HEK293T (cell line): ENCODE measurements at regions not wholly inside any gene's neighbourhood (a gene's known extent, or its start where the extent isn't known, plus 50 kb on each side); places are given as distances from the start of the nearest gene placed in this dataset.
"Not testable (repeated sequence)": the region's sequence is repeated elsewhere in the genome, so short reads cannot be mapped to it uniquely, and the experiment has no call there.

Experiments used
- CTCF ChIA-PET: fragments of 350-600 bp; formaldehyde crosslinking; extraction: SDS; loops from one replicate; lab custom pipeline; 2021; ENCODE audit warnings: antibody characterized with exemption, inconsistent platforms; lab: Yijun Ruan, JAX
- POLR2A ChIA-PET: fragments of 350-600 bp; formaldehyde crosslinking; extraction: SDS; loops from one replicate; lab custom pipeline; 2020; ENCODE audit warnings: antibody characterized with exemption, inconsistent platforms; lab: Yijun Ruan, JAX
- DNase-seq: peaks from one replicate; pipeline ENCODE4 v3.0.0; 2012; ENCODE audit warnings: mixed read lengths; ENCODE audit errors: extremely low spot score
- ARNT ChIP-seq: fragments of 450-650 bp; IDR thresholded peaks from 2 replicates; pipeline ENCODE4 v1.6.1; 2017; ENCODE audit warnings: mild to moderate bottlenecking
- BHLHE40 ChIP-seq: fragments of 450-650 bp; IDR thresholded peaks from 2 replicates; pipeline ENCODE4 v1.6.1; 2016; ENCODE audit warnings: mild to moderate bottlenecking, moderate library complexity, borderline replicate concordance
- CTBP1 ChIP-seq: fragments of 450-650 bp; IDR thresholded peaks from 2 replicates; pipeline ENCODE4 v1.6.1; 2016; ENCODE audit warnings: borderline replicate concordance
- ELF4 ChIP-seq: fragments of 450-650 bp; IDR thresholded peaks from 2 replicates; pipeline ENCODE4 v1.6.1; 2017; ENCODE audit warnings: antibody characterized with exemption
- FOXA1 ChIP-seq: fragments of 450-650 bp; IDR thresholded peaks from 2 replicates; pipeline ENCODE4 v1.6.1; 2016; ENCODE audit warnings: mild to moderate bottlenecking
- FOXK2 ChIP-seq: fragments of 450-650 bp; IDR thresholded peaks from 2 replicates; pipeline ENCODE4 v1.6.1; 2016; ENCODE audit warnings: mild to moderate bottlenecking
- FOXM1 ChIP-seq: fragments of 450-650 bp; IDR thresholded peaks from 2 replicates; pipeline ENCODE4 v1.6.1; 2017; ENCODE audit warnings: mild to moderate bottlenecking, borderline replicate concordance
- HDGF ChIP-seq: fragments of 450-650 bp; IDR thresholded peaks from 2 replicates; pipeline ENCODE4 v1.6.1; 2017; ENCODE audit warnings: antibody characterized with exemption, borderline replicate concordance
- L3MBTL2 ChIP-seq: fragments of 450-650 bp; conservative IDR thresholded peaks from 2 replicates; pipeline ENCODE4 v1.6.1; 2016; ENCODE audit warnings: mild to moderate bottlenecking
- LEF1 ChIP-seq: fragments of 450-650 bp; IDR thresholded peaks from 2 replicates; pipeline ENCODE4 v1.6.1; 2017; ENCODE audit warnings: mild to moderate bottlenecking, borderline replicate concordance
- NFRKB ChIP-seq: fragments of 450-650 bp; IDR thresholded peaks from 2 replicates; pipeline ENCODE4 v1.6.1; 2016; ENCODE audit warnings: mild to moderate bottlenecking, moderate library complexity
- SP1 ChIP-seq: fragments of 450-650 bp; IDR thresholded peaks from 2 replicates; pipeline ENCODE4 v1.6.1; 2017
- SUZ12 ChIP-seq: fragments of 450-650 bp; IDR thresholded peaks from 2 replicates; pipeline ENCODE4 v1.6.1; 2016; ENCODE audit warnings: mild to moderate bottlenecking
- TARDBP ChIP-seq: fragments of 450-650 bp; IDR thresholded peaks from 2 replicates; pipeline ENCODE4 v1.6.1; 2016
- ZNF384 ChIP-seq: fragments of 450-650 bp; IDR thresholded peaks from 2 replicates; pipeline ENCODE4 v1.6.1; 2016
- TF ChIP-seq, protein P1 (sequence below): fragments of 450-650 bp; IDR thresholded peaks from 2 replicates; pipeline ENCODE4 v1.6.1; 2016

DNA sequence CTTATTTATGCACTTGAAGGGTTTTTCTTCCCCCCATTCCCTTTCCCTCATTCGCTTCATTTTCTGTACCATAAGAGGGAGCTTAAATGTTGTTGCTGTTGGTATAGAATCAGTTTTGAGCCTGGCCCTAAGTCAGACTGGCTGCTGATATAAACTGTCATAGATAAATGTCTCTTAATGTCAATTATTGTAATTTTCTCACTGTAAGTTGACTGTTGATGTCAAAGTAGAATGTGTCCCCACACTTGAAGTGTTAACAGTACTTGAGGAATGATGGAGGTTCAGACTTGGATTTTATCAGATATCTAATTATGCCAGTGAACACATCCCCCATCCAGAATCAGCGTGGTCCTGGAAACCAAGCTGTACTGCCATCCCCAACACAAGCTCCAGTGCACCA lies 87.8 kb downstream of the PRR15 start:
- CTCF ChIA-PET: interaction anchor here (0.6 kb wide), 1 partner anchor 103 kb away, joined by 3 read pairs; no protein-coding TSS in a partner anchor
- POLR2A ChIA-PET: no interaction called here
- no peak for DNase-seq
- TF ChIP-seq HDGF (no peak), SP1 (no peak), ELF4 (no peak), FOXM1 (no peak), NFRKB (no peak), LEF1 (no peak), L3MBTL2 (no peak), ZNF384 (no peak), CTBP1 (no peak), FOXA1 (no peak), SUZ12 (no peak), BHLHE40 (no peak), ARNT (no peak), TARDBP (no peak)
- TF ChIP-seq, protein P1, sequence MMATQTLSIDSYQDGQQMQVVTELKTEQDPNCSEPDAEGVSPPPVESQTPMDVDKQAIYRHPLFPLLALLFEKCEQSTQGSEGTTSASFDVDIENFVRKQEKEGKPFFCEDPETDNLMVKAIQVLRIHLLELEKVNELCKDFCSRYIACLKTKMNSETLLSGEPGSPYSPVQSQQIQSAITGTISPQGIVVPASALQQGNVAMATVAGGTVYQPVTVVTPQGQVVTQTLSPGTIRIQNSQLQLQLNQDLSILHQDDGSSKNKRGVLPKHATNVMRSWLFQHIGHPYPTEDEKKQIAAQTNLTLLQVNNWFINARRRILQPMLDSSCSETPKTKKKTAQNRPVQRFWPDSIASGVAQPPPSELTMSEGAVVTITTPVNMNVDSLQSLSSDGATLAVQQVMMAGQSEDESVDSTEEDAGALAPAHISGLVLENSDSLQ: no peak

DNA sequence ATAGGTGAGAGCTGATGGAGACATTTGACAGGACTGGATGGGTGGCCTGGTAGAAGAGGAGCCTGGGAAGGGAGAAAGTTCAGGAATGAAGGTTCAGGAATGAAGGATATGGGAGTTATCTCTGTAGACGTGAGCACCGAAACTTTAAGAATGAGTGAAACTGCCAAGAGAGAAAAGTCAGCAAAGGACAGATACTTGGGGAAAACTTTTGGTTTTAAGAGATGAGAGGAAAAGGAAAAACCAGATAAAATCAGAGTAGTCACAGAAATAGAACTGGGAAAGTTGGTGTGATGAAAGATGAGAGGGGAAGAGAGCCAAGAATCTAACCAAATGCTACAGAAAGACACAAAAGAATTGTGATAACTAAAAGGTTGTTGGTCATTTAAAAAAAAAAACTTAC lies 88.9 kb downstream of the PRR15 start:
- POLR2A ChIA-PET: no interaction called here
- CTCF ChIA-PET: no interaction called here
- no peak for DNase-seq
- TF ChIP-seq ARNT: no peak
- TF ChIP-seq TARDBP: no peak
- TF ChIP-seq, protein P1: no peak
- TF ChIP-seq L3MBTL2: no peak
- no peak for TF ChIP-seq ZNF384
- TF ChIP-seq FOXK2: no peak
- no peak for TF ChIP-seq LEF1
- no peak for TF ChIP-seq ELF4
- no peak for TF ChIP-seq SP1
- TF ChIP-seq BHLHE40: no peak
- no peak for TF ChIP-seq CTBP1
- no peak for TF ChIP-seq FOXM1

DNA sequence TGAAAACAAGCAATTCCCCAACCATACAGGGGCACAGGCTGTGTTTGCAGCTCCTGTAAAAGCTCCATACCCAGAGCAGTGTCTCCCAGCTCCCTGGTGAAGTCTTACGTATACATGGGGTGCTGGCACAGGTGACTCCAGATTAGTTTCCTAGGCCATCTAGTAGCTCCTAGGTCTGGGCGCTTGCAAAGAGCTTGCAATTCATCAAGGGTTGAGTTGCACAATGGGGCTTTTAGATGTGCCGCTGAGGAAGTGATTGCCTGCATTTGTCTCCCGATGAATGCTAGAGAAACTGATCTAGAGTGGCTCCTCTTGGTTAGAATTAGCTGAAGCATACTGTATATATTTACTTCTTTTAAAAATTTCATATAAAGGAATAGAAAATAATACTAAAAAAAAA lies 90.7 kb downstream of the PRR15 start:
- CTCF ChIA-PET, POLR2A ChIA-PET, DNase-seq: not testable (repeated sequence)

DNA sequence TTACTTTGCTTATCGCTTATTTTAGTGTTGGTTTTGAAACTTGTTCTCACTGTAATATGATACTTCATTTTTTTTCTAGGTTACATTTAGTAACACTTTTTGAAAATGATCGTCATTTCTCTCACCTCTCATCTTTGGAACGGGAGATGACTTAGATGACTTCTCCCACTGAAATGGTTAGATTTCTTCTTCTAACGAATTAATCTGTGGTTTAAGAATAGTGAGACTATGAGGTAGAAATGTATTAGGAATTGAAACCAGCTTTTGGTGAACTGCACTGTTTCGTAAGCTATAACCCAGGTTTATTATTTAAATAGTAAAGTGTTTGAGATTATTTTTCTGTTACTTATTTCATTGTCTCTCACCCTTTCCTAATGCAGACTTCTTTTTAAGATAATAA lies 93.7 kb downstream of the PRR15 start:
- ChIA-PET CTCF (no interaction called here), POLR2A (no interaction called here)
- no peak for DNase-seq
- no peak for TF ChIP-seq SP1
- TF ChIP-seq, protein P1: no peak
- TF ChIP-seq NFRKB: no peak
- TF ChIP-seq ARNT: no peak
- TF ChIP-seq L3MBTL2: no peak
- TF ChIP-seq FOXK2: no peak
- no peak for TF ChIP-seq FOXM1
- TF ChIP-seq CTBP1: no peak
- no peak for TF ChIP-seq ZNF384
- TF ChIP-seq HDGF: no peak

DNA sequence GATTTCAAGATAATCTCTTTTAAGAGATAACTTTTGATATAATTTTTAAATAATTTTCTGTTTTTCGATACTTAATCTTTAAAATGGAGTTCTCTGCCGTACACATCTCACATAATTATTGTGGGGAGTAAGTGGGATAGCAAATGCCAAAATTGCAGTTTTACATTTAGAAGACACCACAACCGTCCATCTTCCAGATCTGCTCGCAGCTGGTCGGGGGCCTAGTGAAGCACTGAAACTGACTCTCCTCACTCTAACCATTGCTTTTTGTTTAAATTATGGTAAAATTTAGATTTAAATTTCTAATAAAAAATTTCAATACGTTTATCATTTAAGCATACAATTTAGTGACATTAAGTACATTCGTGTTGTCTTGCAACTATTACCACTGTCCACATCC lies 94.2 kb downstream of the PRR15 start:
- DNase-seq: no peak
- no peak for TF ChIP-seq L3MBTL2
- TF ChIP-seq ARNT: no peak
- no peak for TF ChIP-seq ZNF384
- ChIA-PET CTCF (no interaction called here), POLR2A (no interaction called here)

DNA sequence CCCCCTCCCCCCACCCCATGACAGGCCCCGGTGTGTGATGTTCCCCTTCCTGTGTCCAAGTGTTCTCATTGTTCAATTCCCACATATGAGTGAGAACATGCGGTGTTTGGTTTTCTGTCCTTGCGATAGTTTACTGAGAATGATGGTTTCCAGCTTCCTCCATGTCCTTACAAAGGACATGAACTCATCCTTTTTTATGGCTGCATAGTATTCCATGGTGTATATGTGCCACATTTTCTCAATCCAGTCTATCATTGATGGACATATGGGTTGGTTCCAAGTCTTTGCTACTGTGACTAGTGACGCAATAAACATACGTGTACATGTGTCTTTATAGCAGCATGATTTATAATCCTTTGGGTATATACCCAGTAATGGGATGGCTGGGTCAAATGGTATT lies 95.6 kb downstream of the PRR15 start:
- CTCF ChIA-PET, DNase-seq, POLR2A ChIA-PET: not testable (repeated sequence)

DNA sequence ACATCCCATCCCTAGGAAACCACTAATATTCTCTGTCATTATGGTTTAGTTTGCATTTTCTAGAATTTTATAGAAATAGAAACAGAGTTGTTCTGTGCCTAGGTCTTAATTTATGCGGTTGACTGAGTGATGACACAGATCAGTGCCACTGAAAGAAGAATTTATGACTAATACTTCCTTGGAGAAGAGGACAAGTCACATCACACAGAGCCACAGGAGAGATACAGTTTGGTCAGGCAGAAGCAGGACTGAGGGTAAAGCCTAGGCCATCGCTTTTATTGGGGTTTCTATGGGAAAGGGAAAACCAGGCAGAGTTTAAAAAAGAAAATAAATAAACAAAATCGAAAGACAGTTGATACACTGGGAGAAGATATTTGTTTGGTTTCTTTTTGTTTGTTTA lies 99.3 kb downstream of the PRR15 start:
- POLR2A ChIA-PET, DNase-seq, CTCF ChIA-PET: not testable (repeated sequence)

DNA sequence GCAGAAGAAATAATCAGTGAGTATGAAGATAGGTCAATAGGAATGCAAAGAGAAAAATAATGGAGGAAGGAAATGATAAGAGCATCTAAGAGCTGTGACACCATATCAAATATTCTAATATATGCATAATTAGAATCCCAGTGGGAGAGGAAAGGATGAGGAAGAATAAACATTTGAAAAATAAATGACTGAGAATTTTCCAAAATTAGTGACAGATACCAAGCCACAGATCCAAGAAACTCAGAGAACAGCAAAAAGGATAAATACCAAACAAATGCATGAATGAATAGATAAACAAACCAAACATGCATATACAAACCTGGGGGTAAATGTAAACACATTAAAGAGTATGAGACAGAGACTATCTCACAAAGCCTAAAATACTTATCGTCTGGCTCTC lies 101.4 kb downstream of the PRR15 start:
- DNase-seq, POLR2A ChIA-PET, CTCF ChIA-PET: not testable (repeated sequence)

DNA sequence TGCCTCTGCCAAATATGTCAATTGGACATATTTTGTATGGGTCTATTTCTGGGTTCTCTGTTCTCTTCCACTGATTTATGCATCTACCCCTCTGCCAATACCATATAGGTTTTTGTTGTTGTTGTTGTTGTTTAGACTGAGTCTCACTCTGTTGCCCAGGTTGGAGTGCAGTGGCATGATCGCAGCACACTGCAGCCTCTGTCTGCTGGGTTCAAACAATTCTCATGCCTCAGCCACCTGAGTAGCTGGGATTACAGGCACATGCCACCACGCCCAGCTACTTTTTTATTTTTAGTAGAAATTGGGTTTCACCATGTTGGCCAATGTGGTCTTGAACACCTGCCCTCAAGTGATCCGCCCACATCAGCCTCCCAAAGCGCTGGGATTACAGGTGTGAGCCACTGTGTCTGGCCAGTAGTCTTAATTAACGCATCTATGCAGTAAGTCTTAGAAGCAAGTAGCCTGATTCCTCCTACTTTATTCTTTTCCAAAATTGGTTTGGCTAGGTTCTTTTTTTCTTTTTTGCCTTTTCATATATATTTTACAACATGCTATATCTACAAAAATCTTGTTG lies 103.5 kb downstream of the PRR15 start:
- DNase-seq, POLR2A ChIA-PET, CTCF ChIA-PET: not testable (repeated sequence)

DNA sequence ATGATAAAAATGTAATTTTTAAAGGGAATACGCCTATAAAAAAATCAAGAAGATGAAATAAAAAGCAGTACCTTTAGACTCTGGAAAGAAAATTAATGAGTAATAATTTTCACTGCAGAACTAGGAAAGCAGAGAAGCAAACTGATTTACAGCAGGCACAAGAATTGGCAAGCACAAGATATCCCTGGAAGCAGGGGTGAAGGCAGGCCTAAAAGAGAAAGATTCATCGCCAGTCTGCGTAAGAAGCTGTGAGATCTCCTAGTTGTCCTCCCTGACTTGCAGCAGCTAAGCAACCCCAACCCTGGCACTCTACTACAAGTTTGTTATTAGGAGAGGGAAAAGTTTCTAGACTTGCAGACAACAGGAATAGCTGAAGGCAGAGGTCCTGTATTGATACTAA lies 107.7 kb downstream of the PRR15 start:
- CTCF ChIA-PET, POLR2A ChIA-PET, DNase-seq: not testable (repeated sequence)

DNA sequence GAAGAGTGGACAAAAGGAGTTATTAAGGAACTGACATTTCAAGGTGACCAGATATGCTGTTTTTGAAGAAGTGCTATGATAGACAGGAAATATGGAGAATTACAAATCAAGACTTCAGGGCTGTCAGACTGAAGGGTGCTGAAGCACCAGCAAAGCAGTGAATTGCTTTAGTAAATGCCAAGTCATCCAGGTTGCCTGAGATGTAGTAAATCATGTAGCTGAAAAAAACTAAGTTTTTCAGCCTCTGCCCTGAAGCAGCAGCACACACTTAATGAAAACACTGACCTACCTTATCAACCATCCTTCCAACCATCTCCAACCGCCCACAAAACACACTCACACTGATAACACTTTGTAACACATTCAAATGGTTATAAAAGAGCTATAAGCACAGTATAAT lies 110.0 kb downstream of the PRR15 start:
- POLR2A ChIA-PET, DNase-seq, CTCF ChIA-PET: not testable (repeated sequence)

DNA sequence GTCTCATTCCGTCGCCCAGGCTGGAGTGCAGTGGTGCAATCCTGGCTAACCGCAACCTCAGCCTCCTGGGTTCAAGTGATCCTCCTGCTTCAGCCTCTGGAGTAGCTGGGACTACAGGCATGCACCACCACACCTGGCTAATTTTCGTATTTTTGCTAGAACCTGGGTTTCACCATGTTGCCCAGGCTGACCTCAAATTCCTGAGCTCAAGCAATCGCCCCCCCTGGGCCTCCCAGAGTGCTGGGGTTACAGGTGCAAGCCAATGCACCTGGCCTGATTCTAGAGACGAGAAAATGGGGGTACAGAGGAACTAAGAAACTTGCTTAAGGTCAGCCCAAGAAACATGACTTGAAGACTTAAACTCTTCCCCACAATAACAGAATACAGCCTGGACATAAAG lies 111.0 kb downstream of the PRR15 start:
- POLR2A ChIA-PET, DNase-seq, CTCF ChIA-PET: not testable (repeated sequence)

DNA sequence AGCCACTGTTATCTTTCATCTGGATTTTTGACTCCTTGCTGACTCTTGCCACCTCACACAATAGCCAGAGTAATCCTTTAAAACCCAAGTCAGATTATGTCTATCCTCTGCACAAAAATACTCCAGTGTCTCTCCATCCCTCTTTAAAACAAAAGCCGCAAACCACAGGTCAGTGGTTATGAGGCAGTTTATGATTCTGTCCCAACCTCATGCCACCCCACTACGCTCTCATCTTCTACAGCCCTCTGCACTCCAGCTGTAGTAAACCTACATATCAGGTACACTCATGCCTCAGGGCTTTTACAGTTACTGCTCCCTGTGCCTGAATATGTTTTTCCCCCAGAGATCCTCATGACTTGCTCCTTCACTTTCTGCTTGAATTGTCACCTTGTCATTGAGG lies 113.6 kb downstream of the PRR15 start:
- DNase-seq, CTCF ChIA-PET, POLR2A ChIA-PET: not testable (repeated sequence)
